ENCODE measurements at regions not wholly inside any gene's neighbourhood (a gene's known extent, or its start where the extent isn't known, plus 50 kb on each side); places are given as distances from the start of the nearest gene placed in this dataset.

- Histone ChIP-seq H3K9me3 (ENCODE audit: insufficient read depth, low read depth) (no peaks in the 10 kb centered on the region), H2AFZ (no peak overlapping the region), H3K36me3 (ENCODE audit: low read depth) (no peaks in the 10 kb centered on the region), H3F3A (ENCODE audit: insufficient read depth, low read depth) (no peaks in the 10 kb centered on the region), H3K4me1 (replicated peaks; ENCODE audit: insufficient read depth) (no peaks in the 10 kb centered on the region), H3K4me2 (no peak overlapping the region), H4K20me1 (ENCODE audit: insufficient read depth) (no peaks in the 10 kb centered on the region), H3K79me2 (ENCODE audit: low read depth) (no peaks in the 10 kb centered on the region), H3K9me2 (ENCODE audit: insufficient read depth) (no peaks in the 10 kb centered on the region), H3K4me3 (no peak overlapping the region), H3K27ac (no peak overlapping the region), H3K27me3 (ENCODE audit: insufficient read depth, low read depth) (peaks cover 11% of the 10 kb centered on the region; the same call in 1 of the 2 replicates)
- BruUV-seq (replicated peaks) = no TSS peak
- intact Hi-C loops (cut with micrococcal nuclease; ENCODE audit: unreplicated experiment) = loop anchor here (1.0 kb wide), 1 partner anchor 420 kb away; no protein-coding TSS in a partner anchor
- POLR2A ChIA-PET (ENCODE audit: unreplicated experiment) = no interaction called here
- CTCF ChIA-PET = no interaction called here
- DNase-seq = peak in 1 of 2 experiments; percentile 25
- TF ChIP-seq CTCF (conservative IDR thresholded peaks at IDR 0.05) (peak; percentile 73), EZH2 (IDR thresholded peaks at IDR 0.05; ENCODE audit: low read depth) (no peak)
These were observed 512.7 kb downstream of the CMPK2 start for GRCh38 chr2:6352906-6353515.

- H3K9me3 ChIP-seq (ENCODE audit: insufficient read depth, low read depth) = no peaks in the 10 kb centered on the region
- no peak overlapping the region for H2AFZ ChIP-seq
- no peaks in the 10 kb centered on the region for H3K36me3 ChIP-seq (ENCODE audit: low read depth)
- H3K9me2 ChIP-seq (ENCODE audit: insufficient read depth) = no peaks in the 10 kb centered on the region
- H3F3A ChIP-seq (ENCODE audit: insufficient read depth, low read depth) = no peaks in the 10 kb centered on the region
- ChIA-PET POLR2A (ENCODE audit: unreplicated experiment) (no interaction called here), CTCF (no interaction called here)
- no peak overlapping the region for H3K4me3 ChIP-seq
- peaks cover 8% of the 10 kb centered on the region; the same call in 1 of the 2 replicates for H3K27me3 ChIP-seq (ENCODE audit: insufficient read depth, low read depth)
- H3K27ac ChIP-seq = no peak overlapping the region
- BruUV-seq (replicated peaks) = no TSS peak
- DNase-seq = no peak
- H3K4me1 ChIP-seq (replicated peaks; ENCODE audit: insufficient read depth) = no peaks in the 10 kb centered on the region
- H4K20me1 ChIP-seq (ENCODE audit: insufficient read depth) = no peaks in the 10 kb centered on the region
- no peak for TF ChIP-seq EZH2 (IDR thresholded peaks at IDR 0.05; ENCODE audit: low read depth)
- no peak for TF ChIP-seq CTCF (conservative IDR thresholded peaks at IDR 0.05)
- no peaks in the 10 kb centered on the region for H3K79me2 ChIP-seq (ENCODE audit: low read depth)
- no peak overlapping the region for H3K4me2 ChIP-seq
- intact Hi-C loops (cut with micrococcal nuclease; ENCODE audit: unreplicated experiment) = loop anchor here (1.0 kb wide), 1 partner anchor 420 kb away; no protein-coding TSS in a partner anchor
These were observed 512.0 kb downstream of the CMPK2 start for GRCh38 chr2:6353669-6354068.

GRCh38 chr2:6354546-6354945 is 511.2 kb downstream of the CMPK2 start:
- intact Hi-C loops (cut with micrococcal nuclease; ENCODE audit: unreplicated experiment) = no loop called here
- H3K36me3 ChIP-seq (ENCODE audit: low read depth) = no peaks in the 10 kb centered on the region

More at GRCh38 chr2:6354546-6354945, 511.2 kb downstream of the CMPK2 start:
- Histone ChIP-seq H3F3A (ENCODE audit: insufficient read depth, low read depth) (no peaks in the 10 kb centered on the region), H3K9me2 (ENCODE audit: insufficient read depth) (no peaks in the 10 kb centered on the region), H3K27me3 (ENCODE audit: insufficient read depth, low read depth) (peaks cover 17% of the 10 kb centered on the region), H4K20me1 (ENCODE audit: insufficient read depth) (no peaks in the 10 kb centered on the region), H3K4me2 (no peak overlapping the region), H3K79me2 (ENCODE audit: low read depth) (no peaks in the 10 kb centered on the region), H2AFZ (no peak overlapping the region), H3K27ac (no peak overlapping the region), H3K9me3 (ENCODE audit: insufficient read depth, low read depth) (no peaks in the 10 kb centered on the region), H3K4me1 (replicated peaks; ENCODE audit: insufficient read depth) (no peaks in the 10 kb centered on the region), H3K4me3 (no peak overlapping the region)
- no TSS peak for BruUV-seq (replicated peaks)
- ChIA-PET POLR2A (ENCODE audit: unreplicated experiment) (no interaction called here), CTCF (no interaction called here)
- DNase-seq = no peak
- TF ChIP-seq CTCF (conservative IDR thresholded peaks at IDR 0.05) (no peak), EZH2 (IDR thresholded peaks at IDR 0.05; ENCODE audit: low read depth) (no peak)

Data from PC-9 (cell line).